Breast epithelium (tissue), 4 donors: ENCODE measurements at regions not wholly inside any gene's neighbourhood (a gene's known extent, or its start where the extent isn't known, plus 50 kb on each side); places are given as distances from the start of the nearest gene placed in this dataset.

ENCODE experiments used
- DNase-seq, 2 donors: peaks; one replicate each; pipeline ENCODE4 v3.0.0-alpha.2; 2019; ENCODE audit warnings: low spot score in 2 of 2
- H3K27ac ChIP-seq, 2 donors: fragments of 200-600 bp; sonication (generic) in 1 of 2; one replicate each; pipeline ENCODE4 v1.5.1; 2016 to 2019; ENCODE audit warnings: mild to moderate bottlenecking in 1 of 2
- H3K27me3 ChIP-seq, 2 donors: fragments of 200-600 bp; sonication (generic) in 1 of 2; one replicate each; pipeline versions ENCODE4 v1.5.1 to v1.6.0; 2017 to 2019; ENCODE audit warnings: control low read depth in 1 of 2, mild to moderate bottlenecking in 1 of 2
- H3K36me3 ChIP-seq: fragments of 200-600 bp; one replicate; pipeline ENCODE4 v1.5.1; 2019
- H3K4me1 ChIP-seq, 2 donors: fragments of 200-600 bp; sonication (generic); one replicate each; pipeline ENCODE4 v1.5.1; 2016 to 2019; ENCODE audit warnings: control low read depth in 1 of 2
- H3K4me3 ChIP-seq, 3 donors: fragments of 200-600 bp; sonication (generic); 1 replicate in 2 of 3; 2 replicates in 1 of 3; pipeline ENCODE4 v1.5.1; 2016 to 2019; ENCODE audit warnings: mild to moderate bottlenecking in 3 of 3, moderate library complexity in 2 of 3
- H3K9me3 ChIP-seq, 2 donors: fragments of 200-600 bp; sonication (generic) in 1 of 2; one replicate each; pipeline ENCODE4 v1.5.1; 2016 to 2019; ENCODE audit warnings: control low read depth in 1 of 2
- POLR2A ChIP-seq: fragments of 450-650 bp; IDR thresholded peaks from one replicate; pipeline ENCODE4 v1.6.1; 2016; ENCODE audit warnings: antibody characterized with exemption, mild to moderate bottlenecking, moderate library complexity
- POLR2AphosphoS5 ChIP-seq, 3 donors: sonication (generic); formaldehyde crosslinking; IDR thresholded peaks; one replicate each; pipeline ENCODE4 v1.6.1; 2017; ENCODE audit warnings: antibody characterized with exemption in 3 of 3
- intact Hi-C: fragments of 100-400 bp; cut with DNase I; formaldehyde crosslinking; loops from one replicate; pipeline ENCODE4 v1.15.1; 2023; ENCODE audit warnings: low total_unique reads
- TF ChIP-seq, protein P1 (sequence below), 3 donors: fragments of 450-650 bp; IDR thresholded peaks; one replicate each; pipeline ENCODE4 v1.5.1; 2016 to 2017; ENCODE audit warnings: antibody characterized with exemption in 3 of 3, mild to moderate bottlenecking in 3 of 3, moderate library complexity in 3 of 3

DNA sequence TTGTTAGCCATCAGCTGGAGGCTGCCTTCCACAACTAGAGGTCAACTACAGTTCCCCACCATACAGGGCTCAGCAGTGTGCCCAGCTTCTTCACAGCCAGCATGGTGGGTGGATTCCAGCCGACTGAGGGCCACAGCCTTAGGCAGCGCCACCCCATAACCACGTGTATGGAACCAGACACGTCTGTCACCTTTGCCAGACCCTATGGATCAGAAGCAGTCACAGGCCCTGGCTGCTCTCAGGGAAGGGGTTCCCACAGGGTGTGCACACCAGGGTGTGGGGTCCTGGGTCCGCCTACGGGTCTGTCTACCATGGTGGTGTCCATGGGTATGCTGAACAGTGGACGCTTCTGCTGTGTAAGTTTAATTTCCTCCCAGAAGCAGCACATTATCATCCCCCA, 265.0 kb upstream of the FOXF1 start:
- no peak for DNase-seq
- H3K9me3 ChIP-seq: peaks cover 0 to 11% of the 10 kb centered on the region in 2 donors
- TF ChIP-seq, protein P1, sequence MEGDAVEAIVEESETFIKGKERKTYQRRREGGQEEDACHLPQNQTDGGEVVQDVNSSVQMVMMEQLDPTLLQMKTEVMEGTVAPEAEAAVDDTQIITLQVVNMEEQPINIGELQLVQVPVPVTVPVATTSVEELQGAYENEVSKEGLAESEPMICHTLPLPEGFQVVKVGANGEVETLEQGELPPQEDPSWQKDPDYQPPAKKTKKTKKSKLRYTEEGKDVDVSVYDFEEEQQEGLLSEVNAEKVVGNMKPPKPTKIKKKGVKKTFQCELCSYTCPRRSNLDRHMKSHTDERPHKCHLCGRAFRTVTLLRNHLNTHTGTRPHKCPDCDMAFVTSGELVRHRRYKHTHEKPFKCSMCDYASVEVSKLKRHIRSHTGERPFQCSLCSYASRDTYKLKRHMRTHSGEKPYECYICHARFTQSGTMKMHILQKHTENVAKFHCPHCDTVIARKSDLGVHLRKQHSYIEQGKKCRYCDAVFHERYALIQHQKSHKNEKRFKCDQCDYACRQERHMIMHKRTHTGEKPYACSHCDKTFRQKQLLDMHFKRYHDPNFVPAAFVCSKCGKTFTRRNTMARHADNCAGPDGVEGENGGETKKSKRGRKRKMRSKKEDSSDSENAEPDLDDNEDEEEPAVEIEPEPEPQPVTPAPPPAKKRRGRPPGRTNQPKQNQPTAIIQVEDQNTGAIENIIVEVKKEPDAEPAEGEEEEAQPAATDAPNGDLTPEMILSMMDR (IDR thresholded peaks at IDR 0.05): no peak
- TF ChIP-seq POLR2A: no peak
- no peak for TF ChIP-seq POLR2AphosphoS5 (IDR thresholded peaks at IDR 0.05)
- H3K27ac ChIP-seq: no peak overlapping the region
- no peaks in the 10 kb centered on the region for H3K36me3 ChIP-seq
- H3K4me1 ChIP-seq: no peaks in the 10 kb centered on the region
- no peak overlapping the region for H3K4me3 ChIP-seq
- intact Hi-C loops: no loop called here
- H3K27me3 ChIP-seq: peaks cover 0 to 60% of the 10 kb centered on the region in 2 donors

DNA sequence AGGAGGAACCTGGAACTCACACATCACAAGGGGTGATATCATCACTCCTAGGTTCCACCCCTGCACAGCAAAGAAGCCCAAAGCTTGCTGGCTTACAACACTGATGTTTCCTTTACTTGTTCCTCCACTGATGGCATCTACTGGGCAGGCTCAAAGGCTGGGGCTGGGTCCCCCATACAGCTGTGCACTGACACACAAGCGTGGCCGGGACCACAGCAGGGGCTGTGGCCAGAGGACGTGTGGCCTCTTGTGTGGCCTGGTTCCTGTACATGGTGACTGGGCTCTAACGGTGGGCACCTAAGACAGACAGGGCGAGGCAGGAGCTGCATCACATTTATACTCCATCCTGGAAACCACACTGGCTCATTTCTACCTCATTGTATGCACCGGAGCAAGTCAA, 264.4 kb upstream of the FOXF1 start:
- DNase-seq: no peak
- TF ChIP-seq, protein P1 (IDR thresholded peaks at IDR 0.05): no peak
- TF ChIP-seq POLR2AphosphoS5 (IDR thresholded peaks at IDR 0.05): no peak
- no peak for TF ChIP-seq POLR2A
- peaks cover 0 to 11% of the 10 kb centered on the region in 2 donors for H3K9me3 ChIP-seq
- intact Hi-C loops: no loop called here
- H3K27ac ChIP-seq: no peak overlapping the region
- H3K4me3 ChIP-seq: no peak overlapping the region
- H3K4me1 ChIP-seq: no peaks in the 10 kb centered on the region
- H3K27me3 ChIP-seq: peaks cover 0 to 59% of the 10 kb centered on the region in 2 donors
- no peaks in the 10 kb centered on the region for H3K36me3 ChIP-seq

DNA sequence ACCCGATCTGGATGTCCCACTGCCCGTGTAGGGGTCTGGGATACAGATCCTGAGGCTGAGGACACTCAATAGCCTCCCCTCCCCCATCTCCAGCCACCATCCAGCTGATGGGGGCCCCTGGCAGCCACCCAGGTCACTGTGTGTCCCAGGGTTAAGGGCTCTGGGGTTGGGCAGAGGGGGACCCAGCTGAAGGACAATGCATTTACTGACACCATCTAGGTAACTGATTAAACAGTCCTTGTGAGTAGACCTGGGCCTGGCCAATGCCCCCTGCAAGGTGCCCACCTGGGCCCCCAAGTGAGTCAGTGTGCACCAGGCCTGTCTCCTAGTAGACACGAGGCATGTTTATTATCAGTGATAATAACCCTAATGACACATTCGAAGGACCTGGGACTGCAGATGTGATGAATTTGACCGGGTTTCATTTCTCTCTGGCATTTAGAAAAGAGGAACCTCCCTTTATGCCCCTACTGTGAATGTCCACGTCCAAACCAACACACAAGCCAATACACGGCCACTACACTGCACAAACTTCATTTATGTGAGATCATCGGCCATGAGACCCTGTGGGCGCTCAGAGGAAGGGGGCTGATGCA, 261.9 kb upstream of the FOXF1 start:
- H3K4me3 ChIP-seq: no peak overlapping the region
- H3K27ac ChIP-seq: no peak overlapping the region
- no peaks in the 10 kb centered on the region for H3K4me1 ChIP-seq
- TF ChIP-seq POLR2A (no peak), POLR2AphosphoS5 (IDR thresholded peaks at IDR 0.05) (no peak)
- TF ChIP-seq, protein P1 (IDR thresholded peaks at IDR 0.05): no peak
- intact Hi-C loops: no loop called here
- H3K36me3 ChIP-seq: no peaks in the 10 kb centered on the region
- peaks cover 0 to 39% of the 10 kb centered on the region in 2 donors for H3K27me3 ChIP-seq
- peaks cover 0 to 11% of the 10 kb centered on the region in 2 donors for H3K9me3 ChIP-seq
- DNase-seq: no peak

DNA sequence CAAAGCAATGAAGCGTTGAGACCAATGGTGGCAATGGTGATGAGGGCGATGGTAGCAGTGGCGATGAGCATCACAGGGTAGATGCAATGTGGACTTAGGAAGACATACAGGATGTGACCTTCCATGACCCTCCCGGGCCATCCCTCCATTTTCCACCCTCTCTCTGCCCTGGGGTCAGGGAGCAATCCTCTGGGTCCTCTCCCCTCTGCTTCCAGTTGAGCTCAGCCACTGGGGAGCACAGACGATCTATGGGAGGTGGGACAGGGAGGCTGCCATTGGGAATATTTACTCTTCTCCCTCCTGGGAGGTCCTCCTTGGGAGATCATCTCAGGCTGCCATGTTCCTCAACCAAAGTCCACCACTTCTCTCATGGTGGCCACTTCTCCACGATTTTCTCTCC, 260.7 kb upstream of the FOXF1 start:
- Histone ChIP-seq H3K4me1 (no peaks in the 10 kb centered on the region), H3K27me3 (peaks cover 0 to 26% of the 10 kb centered on the region in 2 donors), H3K27ac (no peak overlapping the region), H3K36me3 (no peaks in the 10 kb centered on the region), H3K4me3 (no peak overlapping the region), H3K9me3 (peaks cover 0 to 8% of the 10 kb centered on the region in 2 donors)
- no peak for DNase-seq
- intact Hi-C loops: no loop called here
- no peak for TF ChIP-seq POLR2A
- TF ChIP-seq, protein P1 (IDR thresholded peaks at IDR 0.05): no peak

DNA sequence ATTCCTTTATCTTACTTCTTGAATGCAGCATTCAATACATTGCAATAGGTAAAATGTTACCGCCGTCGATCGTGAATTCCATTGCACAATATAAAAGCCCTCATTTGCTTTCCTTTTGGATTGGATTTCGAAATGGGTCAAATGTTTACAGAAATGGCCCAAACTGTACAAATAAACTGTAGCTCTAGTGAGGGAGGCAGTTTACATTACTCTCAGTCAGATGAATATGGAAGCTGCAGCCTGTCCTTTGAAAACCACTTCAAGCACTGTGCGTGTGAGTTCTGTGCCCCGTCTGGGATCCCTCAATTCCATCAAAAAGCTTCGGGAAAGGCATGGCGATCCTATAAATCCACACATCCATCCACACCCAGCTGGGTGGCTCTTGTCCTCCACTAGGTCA, 258.6 kb upstream of the FOXF1 start:
- peaks cover 6 to 16% of the 10 kb centered on the region in 2 donors for H3K9me3 ChIP-seq
- intact Hi-C loops: no loop called here
- no peak for TF ChIP-seq POLR2AphosphoS5 (IDR thresholded peaks at IDR 0.05)
- TF ChIP-seq, protein P1 (IDR thresholded peaks at IDR 0.05): no peak
- no peak for TF ChIP-seq POLR2A

More for the DNA sequence above, 258.6 kb upstream of the FOXF1 start:
- Histone ChIP-seq H3K4me1 (no peaks in the 10 kb centered on the region), H3K36me3 (no peaks in the 10 kb centered on the region), H3K27me3 (peaks cover 0 to 12% of the 10 kb centered on the region in 2 donors), H3K4me3 (no peak overlapping the region), H3K27ac (no peak overlapping the region)
- no peak for DNase-seq
